ENCODE measurements at regions not wholly inside any gene's neighbourhood (a gene's known extent, or its start where the extent isn't known, plus 50 kb on each side); places are given as distances from the start of the nearest gene placed in this dataset.

GRCh38 chr4:10353110-10353509 lies 104.1 kb downstream of the ZNF518B start:
- Histone ChIP-seq H3K4me3 (no peak overlapping the region), H3K36me3 (no peaks in the 10 kb centered on the region), H3K9me3 (no peaks in the 10 kb centered on the region), H3K27ac (no peak overlapping the region), H3K4me1 (no peaks in the 10 kb centered on the region), H3K27me3 (no peaks in the 10 kb centered on the region)
- no peak for TF ChIP-seq CTCF (IDR thresholded peaks at IDR 0.05)
- no peak for TF ChIP-seq POLR2A (IDR thresholded peaks at IDR 0.05)
- DNase-seq (no peak), ATAC-seq (no peak)
- intact Hi-C loops (cut with DNase I) = no loop called here

GRCh38 chr4:10348241-10348640 lies 109.0 kb downstream of the ZNF518B start:
- H3K27me3 ChIP-seq = no peaks in the 10 kb centered on the region
- H3K4me1 ChIP-seq = no peaks in the 10 kb centered on the region
- DNase-seq (no peak), ATAC-seq (no peak)
- TF ChIP-seq POLR2A (IDR thresholded peaks at IDR 0.05) = no peak
- no peak for TF ChIP-seq CTCF (IDR thresholded peaks at IDR 0.05)
- intact Hi-C loops (cut with DNase I) = no loop called here
- no peak overlapping the region for H3K27ac ChIP-seq
- no peaks in the 10 kb centered on the region for H3K9me3 ChIP-seq
- H3K36me3 ChIP-seq = no peaks in the 10 kb centered on the region
- no peak overlapping the region for H3K4me3 ChIP-seq

GRCh38 chr4:10347815-10348214 lies 109.4 kb downstream of the ZNF518B start:
- TF ChIP-seq POLR2A (IDR thresholded peaks at IDR 0.05) (no peak), CTCF (IDR thresholded peaks at IDR 0.05) (no peak)
- ATAC-seq = peak in 3 of 4 donors; percentile 21 to 56 (median 53)
- H3K4me1 ChIP-seq = no peaks in the 10 kb centered on the region
- H3K36me3 ChIP-seq = no peaks in the 10 kb centered on the region
- H3K9me3 ChIP-seq = no peaks in the 10 kb centered on the region
- no peaks in the 10 kb centered on the region for H3K27me3 ChIP-seq
- H3K4me3 ChIP-seq = no peak overlapping the region
- intact Hi-C loops (cut with DNase I) = no loop called here
- DNase-seq = no peak
- no peak overlapping the region for H3K27ac ChIP-seq
- WGBS (ENCODE audit: insufficient coverage, low coverage, low lambda C conversion rate, missing lambda C conversion rate) = 25% methylated on average over 1 of the region's 1 CpG

- Histone ChIP-seq H3K27me3 (no peaks in the 10 kb centered on the region), H3K4me3 (no peak overlapping the region), H3K36me3 (no peaks in the 10 kb centered on the region), H3K27ac (no peak overlapping the region), H3K9me3 (no peaks in the 10 kb centered on the region), H3K4me1 (no peaks in the 10 kb centered on the region)
- no peak for ATAC-seq
- intact Hi-C loops (cut with DNase I) = no loop called here
- 83% methylated on average over 5 of the region's 5 CpGs for WGBS (ENCODE audit: insufficient coverage, low coverage, low lambda C conversion rate, missing lambda C conversion rate)
- DNase-seq = no peak
- no peak for TF ChIP-seq CTCF (IDR thresholded peaks at IDR 0.05)
Observed at GRCh38 chr4:10347281-10347795, 109.9 kb downstream of the ZNF518B start.

- Histone ChIP-seq H3K4me3 (no peak overlapping the region), H3K9me3 (no peaks in the 10 kb centered on the region), H3K27me3 (no peaks in the 10 kb centered on the region), H3K4me1 (no peaks in the 10 kb centered on the region), H3K36me3 (no peaks in the 10 kb centered on the region), H3K27ac (no peak overlapping the region)
- 69% methylated on average over 2 of the region's 2 CpGs for WGBS (ENCODE audit: insufficient coverage, low coverage, low lambda C conversion rate, missing lambda C conversion rate)
- intact Hi-C loops (cut with DNase I) = no loop called here
- DNase-seq (no peak), ATAC-seq (no peak)
- TF ChIP-seq POLR2A (IDR thresholded peaks at IDR 0.05) (no peak), CTCF (IDR thresholded peaks at IDR 0.05) (no peak)
Observed at GRCh38 chr4:10346023-10346422, 111.2 kb downstream of the ZNF518B start.
